ENCODE measurements at regions not wholly inside any gene's neighbourhood (a gene's known extent, or its start where the extent isn't known, plus 50 kb on each side); places are given as distances from the start of the nearest gene placed in this dataset.

GRCh38 chr13:40165316-40165932 is 501.0 kb downstream of the FOXO1 start:
- no peak for DNase-seq (ENCODE audit: low spot score)

- no peak for DNase-seq (ENCODE audit: low spot score)
These were observed 499.1 kb downstream of the FOXO1 start for GRCh38 chr13:40167327-40167726.

DNA sequence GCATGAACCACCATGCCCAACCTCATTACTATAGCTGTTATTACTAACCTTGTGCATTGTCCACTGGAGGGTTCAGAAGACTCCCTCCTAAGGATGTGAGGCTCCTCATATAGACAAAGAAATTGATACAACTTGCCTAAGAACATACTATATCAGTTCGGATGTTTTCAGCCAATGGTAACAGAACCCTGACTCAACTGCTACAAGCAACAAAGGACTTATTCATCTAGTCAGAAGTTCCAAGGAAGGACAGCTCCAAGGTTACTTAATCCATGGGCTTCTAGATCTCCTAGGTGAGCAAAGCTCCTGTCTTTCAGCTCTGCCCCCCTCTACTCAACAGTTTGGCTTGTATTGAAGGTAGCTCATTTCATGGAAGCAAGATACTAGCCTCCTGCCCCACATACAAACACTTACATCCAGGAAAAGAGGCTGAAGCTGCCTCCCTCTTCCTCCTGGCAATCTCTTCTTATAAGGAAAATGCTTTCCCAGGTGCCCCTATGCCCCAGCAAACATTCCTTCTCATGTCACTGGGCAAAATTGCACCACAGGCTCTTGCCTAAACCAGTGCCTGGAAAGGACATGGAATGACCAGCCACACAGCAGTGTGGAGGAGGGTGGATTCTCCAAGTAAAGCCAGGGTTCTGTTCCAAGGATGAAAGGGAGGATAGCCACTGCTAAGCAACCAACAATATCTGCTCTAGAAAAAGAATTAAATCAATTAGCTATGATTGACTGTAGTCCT is 497.8 kb downstream of the FOXO1 start:
- no peak for DNase-seq (ENCODE audit: low spot score)

DNA sequence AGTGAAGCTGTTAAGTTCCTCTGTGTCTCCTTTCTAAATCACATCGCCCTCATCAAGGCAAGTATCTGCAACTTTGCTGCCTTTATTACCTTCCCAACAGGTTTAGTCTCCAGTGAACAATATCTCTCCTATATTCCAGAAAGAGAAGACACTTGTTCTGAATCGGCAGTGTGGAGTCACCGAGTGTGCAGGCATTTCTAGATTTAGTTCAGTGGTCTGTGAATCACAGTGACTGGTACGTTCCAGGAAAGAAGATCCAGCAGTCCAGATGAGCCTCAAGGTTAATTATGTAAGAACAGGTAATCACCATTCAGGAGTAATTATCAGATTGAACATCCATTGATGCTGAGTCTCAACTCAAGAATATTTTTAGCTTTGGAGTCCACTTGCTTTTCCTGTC is 497.0 kb downstream of the FOXO1 start:
- DNase-seq (ENCODE audit: low spot score): no peak

DNA sequence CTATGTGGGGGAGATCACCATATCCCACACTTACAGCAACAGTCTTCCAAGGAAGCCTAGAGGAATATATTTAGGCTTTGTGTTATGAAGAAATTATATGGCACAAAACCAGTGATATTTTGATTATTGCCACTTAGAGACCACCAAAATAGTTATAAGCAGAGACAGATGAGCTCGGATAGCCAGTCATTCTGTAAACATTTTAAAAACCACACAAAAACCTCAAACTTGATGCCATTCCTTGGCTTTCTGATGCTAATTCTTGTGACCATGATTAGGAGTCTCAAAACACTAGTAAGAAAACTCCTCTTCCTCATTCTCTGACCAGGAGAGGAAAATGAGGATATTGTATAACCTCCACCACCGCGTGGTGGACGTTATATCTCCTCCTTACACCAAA is 496.4 kb downstream of the FOXO1 start:
- no peak for DNase-seq (ENCODE audit: low spot score)

- no peak for DNase-seq (ENCODE audit: low spot score)
These were observed 495.5 kb downstream of the FOXO1 start for GRCh38 chr13:40170982-40171381.

- no peak for DNase-seq (ENCODE audit: low spot score)
These were observed 494.9 kb downstream of the FOXO1 start for GRCh38 chr13:40171566-40171965.

GRCh38 chr13:40172149-40172591 is 494.3 kb downstream of the FOXO1 start:
- no peak for DNase-seq (ENCODE audit: low spot score)

- no peak for DNase-seq (ENCODE audit: low spot score)
These were observed 493.6 kb downstream of the FOXO1 start for GRCh38 chr13:40172878-40173277.

- DNase-seq (ENCODE audit: low spot score): no peak
These were observed 490.8 kb downstream of the FOXO1 start for GRCh38 chr13:40175639-40176038.

DNA sequence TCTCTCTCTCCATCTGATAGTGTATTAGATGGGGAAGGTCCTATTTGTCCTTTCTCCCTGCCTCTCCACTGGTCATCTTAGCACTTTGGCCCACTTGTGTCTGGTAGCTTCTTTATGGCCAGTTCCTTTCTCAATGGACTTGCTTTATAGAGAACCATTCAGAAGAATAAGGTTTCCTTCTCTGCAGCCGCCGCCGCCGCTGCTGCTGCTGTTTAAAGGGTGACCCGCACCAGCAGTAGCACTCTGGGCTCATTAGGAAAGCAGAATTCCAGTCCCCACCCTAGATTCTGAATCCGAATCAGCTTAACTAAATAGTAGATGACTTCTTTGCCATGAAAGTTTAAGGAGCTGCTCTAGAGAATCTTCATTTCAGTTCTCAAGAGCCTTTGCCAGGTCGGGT is 490.2 kb downstream of the FOXO1 start:
- no peak for DNase-seq (ENCODE audit: low spot score)

DNA sequence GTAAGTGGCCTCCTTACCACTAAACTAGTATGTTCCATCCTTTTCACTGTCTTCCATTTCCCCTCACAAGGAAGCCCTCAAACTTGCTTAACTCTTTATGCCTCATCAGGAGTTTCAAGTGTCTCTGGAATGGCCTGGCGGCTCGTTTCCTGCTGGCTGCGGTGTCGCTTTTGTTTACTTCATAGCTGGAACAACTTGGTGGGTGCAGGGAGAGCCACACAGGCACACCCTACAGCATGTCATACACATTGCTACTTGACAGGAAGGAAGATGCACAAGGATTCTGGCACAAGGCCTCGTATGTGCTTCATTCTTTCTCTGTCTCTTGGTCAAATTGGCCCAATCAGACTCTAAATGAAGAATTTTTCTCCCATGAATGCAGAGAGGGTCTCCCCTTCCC is 488.3 kb downstream of the FOXO1 start:
- no peak for DNase-seq (ENCODE audit: low spot score)

DNA sequence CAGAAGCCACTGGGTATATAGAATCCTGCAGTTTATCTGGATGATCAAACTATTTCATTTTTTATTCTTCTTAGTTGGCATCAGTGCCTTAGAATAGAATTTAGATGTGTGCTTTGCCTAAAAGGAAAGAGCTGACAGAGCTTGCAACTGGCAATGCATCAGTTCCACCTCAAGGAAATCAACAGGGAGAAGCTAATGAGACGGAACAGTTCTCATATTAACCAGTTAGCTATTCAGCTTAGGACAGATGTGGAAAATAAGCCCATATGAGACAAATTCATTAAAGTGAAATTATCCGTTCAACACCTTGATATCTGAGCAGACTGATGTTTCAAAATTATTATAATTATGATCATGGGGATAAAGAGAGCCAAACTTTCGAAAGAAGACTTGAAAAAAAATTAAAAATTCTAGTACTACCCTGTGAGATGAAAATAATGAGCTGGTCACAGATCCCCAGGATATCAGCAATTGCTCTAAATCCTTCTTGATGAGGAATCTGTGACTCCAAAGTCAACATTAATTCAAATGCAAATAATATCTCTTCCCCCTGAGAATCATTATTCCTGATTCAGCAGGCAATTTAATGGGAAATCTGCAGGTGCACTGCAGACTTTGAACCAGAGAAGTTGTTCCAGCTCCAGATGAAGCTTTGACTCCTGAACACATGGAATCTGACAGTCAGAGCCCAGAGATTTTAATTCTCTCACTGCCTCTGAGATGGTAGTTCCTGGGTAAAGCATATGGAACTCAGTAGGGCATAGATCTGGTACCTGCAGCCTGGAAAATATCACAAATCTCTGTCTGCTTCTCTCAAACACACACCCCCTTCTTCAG is 486.8 kb downstream of the FOXO1 start:
- DNase-seq (ENCODE audit: low spot score): no peak

- no peak for DNase-seq (ENCODE audit: low spot score)
These were observed 485.7 kb downstream of the FOXO1 start for GRCh38 chr13:40180776-40181175.

DNA sequence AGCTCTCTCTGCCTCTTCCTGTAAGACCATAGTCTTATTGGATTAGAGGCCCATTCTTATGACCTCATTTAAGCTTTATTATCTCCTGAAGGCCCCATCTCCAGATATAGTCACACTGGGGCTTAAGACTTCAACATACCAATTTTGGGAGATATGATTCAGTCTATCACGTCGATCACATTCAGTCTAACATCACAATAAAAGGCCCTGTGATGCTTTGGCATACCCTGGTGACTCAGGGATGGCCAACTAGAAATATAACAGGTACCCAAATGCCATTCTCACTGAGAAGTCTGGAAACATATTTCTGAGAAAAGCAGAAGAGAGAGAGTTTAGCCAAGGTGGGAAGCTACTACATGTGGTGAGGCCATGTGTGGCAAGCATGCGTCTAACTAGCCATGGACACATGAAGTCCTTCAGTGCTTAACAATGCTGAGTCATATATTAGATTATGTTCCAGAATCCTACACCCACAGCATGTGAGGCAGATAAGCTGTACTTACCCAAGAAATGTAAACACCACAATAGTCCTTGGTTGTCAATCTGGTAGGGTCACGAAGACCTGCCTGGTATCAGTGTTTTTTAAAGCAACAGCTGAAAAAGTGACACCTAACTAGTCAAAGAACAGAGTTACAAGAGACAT is 485.1 kb downstream of the FOXO1 start:
- DNase-seq (ENCODE audit: low spot score): peak; percentile 60

DNA sequence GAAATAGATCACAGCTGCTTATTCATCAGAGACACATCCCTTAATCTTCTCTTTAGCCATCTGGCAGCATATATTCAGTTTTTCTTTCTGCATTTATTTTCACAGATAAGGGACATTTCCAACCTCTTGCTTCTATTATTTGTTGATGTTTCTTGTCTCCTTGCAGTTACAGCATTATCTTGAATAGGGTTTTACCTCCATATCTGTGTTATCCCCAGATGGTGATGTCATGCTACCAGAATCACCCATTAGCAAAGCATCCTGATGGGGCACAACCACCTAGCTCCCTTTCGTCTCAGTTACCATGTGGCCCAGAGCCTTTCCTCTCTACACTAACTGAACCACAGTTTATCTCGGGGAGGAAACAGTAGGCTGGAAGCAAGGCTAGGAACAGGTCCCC is 483.9 kb downstream of the FOXO1 start:
- no peak for DNase-seq (ENCODE audit: low spot score)

DNA sequence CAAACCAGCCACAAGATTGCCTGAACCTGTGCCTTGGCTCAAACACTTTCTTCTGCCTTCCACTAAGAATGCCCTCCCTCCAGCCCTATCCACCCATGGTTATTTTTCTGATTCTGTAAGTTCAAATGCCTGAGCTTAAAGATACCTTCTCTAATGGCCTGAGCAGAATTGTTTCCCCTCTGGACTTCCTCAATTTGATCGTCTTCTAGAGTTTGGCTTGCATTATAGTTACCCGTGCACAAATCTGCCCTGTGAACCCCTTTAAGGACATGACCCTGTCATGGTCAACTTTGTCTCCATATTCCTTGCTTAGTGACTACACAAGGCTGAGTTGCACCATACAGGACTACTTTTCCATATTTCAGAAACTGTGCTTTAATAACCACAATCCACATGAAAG is 481.0 kb downstream of the FOXO1 start:
- DNase-seq (ENCODE audit: low spot score): no peak

- no peak for DNase-seq (ENCODE audit: low spot score)
These were observed 480.4 kb downstream of the FOXO1 start for GRCh38 chr13:40186041-40186440.

- DNase-seq (ENCODE audit: low spot score): no peak
These were observed 479.7 kb downstream of the FOXO1 start for GRCh38 chr13:40186626-40187323.

DNA sequence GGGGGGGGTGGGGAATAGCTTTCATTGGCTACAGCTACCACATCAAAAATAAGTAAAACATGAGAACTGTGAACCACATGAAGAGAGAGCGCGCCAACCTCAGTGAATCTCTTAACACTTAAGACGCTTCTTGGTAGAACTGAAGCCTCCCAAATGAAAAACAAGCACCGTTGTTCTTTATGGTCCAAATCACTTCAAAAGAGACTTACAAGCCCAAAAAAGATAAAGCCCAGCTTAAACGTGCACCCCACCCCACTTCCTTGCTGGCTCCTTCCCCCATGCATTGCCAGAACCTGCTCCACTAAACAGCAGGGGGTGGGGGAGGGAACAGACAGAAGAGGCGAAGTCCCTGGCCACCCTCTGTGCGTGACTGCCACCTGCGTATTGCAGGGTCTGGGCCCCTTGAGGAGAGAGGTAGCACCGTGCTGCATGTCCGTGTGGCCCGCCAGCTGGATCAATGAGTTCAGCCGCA is 479.1 kb downstream of the FOXO1 start:
- no peak for DNase-seq (ENCODE audit: low spot score)

GRCh38 chr13:40187841-40188591 is 478.4 kb downstream of the FOXO1 start:
- no peak for DNase-seq (ENCODE audit: low spot score)
